GM12801 (cell line): ENCODE measurements at regions not wholly inside any gene's neighbourhood (a gene's known extent, or its start where the extent isn't known, plus 50 kb on each side); places are given as distances from the start of the nearest gene placed in this dataset.

Experiments used
- TF ChIP-seq, protein P1 (sequence below): IDR thresholded peaks from one replicate; pipeline ENCODE4 v1.5.1; 2011; ENCODE audit warnings: control low read depth; ENCODE audit not compliant: insufficient read length; ENCODE audit errors: extremely low read depth

DNA sequence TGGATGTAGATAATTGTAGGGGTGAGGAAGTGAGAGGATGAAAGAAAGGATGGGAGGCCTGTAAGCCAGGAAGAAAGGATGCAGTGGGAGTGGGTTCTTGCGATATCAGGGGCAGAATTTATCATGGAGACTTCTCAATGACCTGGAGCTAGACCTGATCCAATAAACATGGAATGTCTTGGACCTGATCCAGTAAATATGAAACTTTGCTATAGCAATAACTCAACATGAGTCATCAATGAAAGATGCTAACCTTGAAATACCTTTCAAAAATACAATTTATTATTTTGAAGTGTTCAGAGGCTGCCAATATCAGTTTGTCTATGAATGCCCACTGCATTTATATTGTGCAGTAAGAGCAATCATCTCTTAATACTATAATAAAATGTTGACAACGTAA is 279.5 kb downstream of the POU4F1 start:
- TF ChIP-seq, protein P1, sequence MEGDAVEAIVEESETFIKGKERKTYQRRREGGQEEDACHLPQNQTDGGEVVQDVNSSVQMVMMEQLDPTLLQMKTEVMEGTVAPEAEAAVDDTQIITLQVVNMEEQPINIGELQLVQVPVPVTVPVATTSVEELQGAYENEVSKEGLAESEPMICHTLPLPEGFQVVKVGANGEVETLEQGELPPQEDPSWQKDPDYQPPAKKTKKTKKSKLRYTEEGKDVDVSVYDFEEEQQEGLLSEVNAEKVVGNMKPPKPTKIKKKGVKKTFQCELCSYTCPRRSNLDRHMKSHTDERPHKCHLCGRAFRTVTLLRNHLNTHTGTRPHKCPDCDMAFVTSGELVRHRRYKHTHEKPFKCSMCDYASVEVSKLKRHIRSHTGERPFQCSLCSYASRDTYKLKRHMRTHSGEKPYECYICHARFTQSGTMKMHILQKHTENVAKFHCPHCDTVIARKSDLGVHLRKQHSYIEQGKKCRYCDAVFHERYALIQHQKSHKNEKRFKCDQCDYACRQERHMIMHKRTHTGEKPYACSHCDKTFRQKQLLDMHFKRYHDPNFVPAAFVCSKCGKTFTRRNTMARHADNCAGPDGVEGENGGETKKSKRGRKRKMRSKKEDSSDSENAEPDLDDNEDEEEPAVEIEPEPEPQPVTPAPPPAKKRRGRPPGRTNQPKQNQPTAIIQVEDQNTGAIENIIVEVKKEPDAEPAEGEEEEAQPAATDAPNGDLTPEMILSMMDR, result no peak

DNA sequence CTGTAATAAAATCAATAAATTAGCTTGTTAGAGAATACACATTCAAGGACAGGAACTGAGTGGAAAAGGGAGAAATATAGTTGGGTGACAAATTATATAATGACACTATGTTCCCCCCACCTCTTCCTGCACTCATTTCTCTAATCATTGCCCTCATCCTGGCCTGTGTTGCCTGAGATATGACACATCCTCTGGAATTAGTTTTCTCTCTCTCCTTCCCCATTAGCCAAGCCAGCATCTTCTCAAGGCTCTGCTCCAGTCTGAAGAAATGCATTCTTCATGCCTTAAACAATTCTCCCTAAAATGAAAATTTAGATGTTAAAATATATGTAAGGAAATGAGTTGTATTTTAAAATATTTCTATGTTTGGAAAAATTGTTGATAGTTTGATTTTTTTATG is 280.3 kb downstream of the POU4F1 start:
- TF ChIP-seq, protein P1, result no peak

DNA sequence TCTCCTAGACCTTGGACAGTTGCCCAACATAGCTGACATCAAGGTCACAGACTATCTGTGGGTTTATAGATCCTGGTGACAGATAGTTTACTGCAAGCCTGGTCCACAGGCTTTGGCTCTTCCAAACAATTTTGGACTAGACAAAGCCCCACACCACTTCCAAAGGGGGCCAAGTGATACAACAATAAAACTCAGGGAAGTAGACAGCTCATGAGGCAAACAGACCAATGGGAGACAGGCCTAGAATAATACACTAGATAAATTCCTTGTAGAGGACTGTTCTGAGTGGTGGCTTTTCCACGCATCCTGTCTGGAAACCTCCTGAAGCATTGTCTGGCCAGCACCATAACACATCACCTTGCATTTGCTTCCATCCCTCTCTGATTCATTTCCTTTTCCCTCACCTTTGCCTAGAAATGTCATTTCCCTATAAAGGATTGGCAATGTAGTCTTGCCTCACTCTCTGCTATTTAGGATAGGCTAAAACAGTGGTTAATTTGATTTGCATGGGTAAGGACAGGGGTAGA is 284.2 kb downstream of the POU4F1 start:
- TF ChIP-seq, protein P1, result no peak

DNA sequence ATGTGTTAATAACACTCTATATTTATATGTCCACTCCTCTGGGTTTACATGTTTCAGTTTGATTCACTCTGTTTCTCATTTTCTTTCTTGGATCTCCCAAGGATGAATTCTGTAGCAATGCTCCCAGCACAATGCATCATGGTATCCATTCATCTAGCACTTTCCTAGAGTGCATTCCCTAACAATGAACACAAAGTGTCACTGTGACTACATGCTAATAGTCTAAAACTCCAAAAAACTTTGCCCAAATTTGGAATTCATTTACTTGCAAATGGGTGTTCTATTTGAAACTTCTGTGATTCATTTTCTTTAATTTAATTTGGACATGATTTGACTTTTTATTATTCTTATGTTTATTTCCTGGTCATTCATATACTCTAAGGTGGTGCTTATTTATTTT is 286.3 kb downstream of the POU4F1 start:
- TF ChIP-seq, protein P1, result no peak

DNA sequence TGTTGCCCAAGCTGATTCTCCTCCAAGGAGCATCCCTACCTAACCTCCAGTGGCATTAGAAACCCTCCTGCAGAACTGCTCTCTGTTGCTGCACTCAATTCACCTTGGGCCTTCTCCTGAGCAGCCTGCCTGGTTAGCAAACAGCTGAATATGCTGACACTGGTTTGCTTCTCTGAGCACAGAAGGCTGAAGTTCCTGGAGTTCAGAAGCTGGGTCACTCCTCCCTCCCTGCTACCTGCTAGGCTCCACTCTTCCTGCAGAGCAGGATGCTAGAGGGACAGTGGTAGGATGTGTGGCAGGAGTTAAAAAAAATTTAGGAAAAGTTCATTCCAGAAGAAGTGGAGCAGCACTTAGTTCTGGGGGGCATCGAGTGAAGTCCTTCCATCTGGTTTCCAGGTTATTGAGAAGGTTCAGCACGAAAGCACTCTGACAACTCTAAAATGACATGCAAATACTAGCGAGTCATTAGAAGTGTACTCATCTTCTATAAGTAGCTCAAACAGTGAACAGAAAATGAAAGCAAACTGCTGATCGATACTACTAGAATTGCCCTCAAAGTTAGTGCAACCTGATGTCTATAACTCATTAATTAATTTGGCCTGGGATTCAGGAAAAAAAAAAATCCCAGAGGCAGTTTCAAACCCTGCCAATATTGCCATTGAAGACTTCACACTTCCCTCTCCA is 293.7 kb downstream of the POU4F1 start:
- TF ChIP-seq, protein P1, result no peak

DNA sequence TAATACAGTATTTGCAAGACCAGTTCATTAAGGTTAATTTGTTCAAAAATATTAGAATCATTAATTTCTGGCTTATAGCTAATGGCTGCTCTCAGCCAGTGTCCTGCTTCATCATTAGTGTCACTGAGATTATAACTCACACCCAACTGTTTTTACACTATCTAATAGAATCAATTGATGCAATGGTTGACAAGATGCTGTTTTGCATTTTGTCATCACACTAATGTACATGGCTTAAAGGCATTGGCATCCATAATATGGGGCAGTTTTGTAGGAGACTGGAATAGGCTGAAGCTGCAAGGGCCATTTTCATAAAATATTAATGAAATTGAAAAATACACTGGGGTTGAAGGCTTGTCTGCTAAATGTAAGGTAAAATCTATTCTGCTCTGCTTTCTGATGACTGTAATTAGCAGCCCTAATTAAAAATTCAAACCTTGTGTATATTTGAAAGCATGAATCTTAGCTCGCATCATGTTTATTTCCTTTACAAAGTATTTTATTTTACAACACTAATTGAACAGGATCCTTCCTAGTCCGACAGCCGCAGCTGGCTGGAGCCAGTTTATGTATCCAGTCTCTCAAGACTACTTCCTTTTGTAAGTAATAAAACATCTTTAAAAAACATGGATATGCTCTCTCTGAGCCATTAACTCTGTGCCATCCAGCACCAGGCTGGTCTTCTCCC is 296.7 kb downstream of the POU4F1 start:
- TF ChIP-seq, protein P1, result no peak

DNA sequence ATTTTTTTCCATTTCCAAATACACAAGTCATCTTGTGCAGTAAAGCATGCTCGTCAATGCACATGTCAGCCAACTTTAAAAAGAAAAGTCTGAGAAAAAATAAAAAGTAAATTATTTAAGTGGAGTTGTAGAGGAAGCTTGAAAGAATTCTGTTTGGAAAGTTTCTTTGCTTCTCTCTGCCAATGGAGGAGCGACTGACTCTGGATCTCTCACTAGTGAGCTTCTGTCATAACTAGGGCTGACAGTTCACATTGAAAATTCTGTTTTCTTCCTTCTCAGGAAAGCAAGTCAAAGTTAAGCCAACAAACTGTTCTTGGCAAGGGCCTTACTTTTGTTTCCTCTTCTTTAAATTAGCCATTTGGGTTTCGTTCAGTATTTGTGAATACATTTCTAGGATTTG is 298.2 kb downstream of the POU4F1 start:
- TF ChIP-seq, protein P1, result no peak
